Fibroblast of lung (primary cell): ENCODE measurements at regions not wholly inside any gene's neighbourhood (a gene's known extent, or its start where the extent isn't known, plus 50 kb on each side); places are given as distances from the start of the nearest gene placed in this dataset.

Experiments
- DNase-seq, 2 donors: peaks; one replicate each; pipeline versions ENCODE4 v3.0.0 to v3.0.0-alpha.2; 2010; ENCODE audit warnings: low read depth in 2 of 2
- H2AFZ ChIP-seq: 2 replicates; pipeline ENCODE4 v1.5.1; 2012; ENCODE audit warnings: low read length, control low read depth, inconsistent platforms
- H3K27ac ChIP-seq: 2 replicates; pipeline ENCODE4 v1.5.1; 2011; ENCODE audit warnings: low read length, control low read depth; ENCODE audit not compliant: insufficient read depth
- H3K27me3 ChIP-seq: 2 replicates; pipeline ENCODE4 v1.5.1; 2011; ENCODE audit warnings: mild to moderate bottlenecking, low read length; ENCODE audit not compliant: control insufficient read depth, insufficient read depth
- H3K36me3 ChIP-seq: 2 replicates; pipeline ENCODE4 v1.5.1; 2011; ENCODE audit warnings: low read length; ENCODE audit not compliant: control insufficient read depth, insufficient read depth
- H3K4me1 ChIP-seq: 2 replicates; pipeline ENCODE4 v1.5.1; 2011; ENCODE audit warnings: low read length; ENCODE audit not compliant: control insufficient read depth, insufficient read depth; ENCODE audit errors: extremely low read depth
- H3K4me2 ChIP-seq: 2 replicates; pipeline ENCODE4 v1.5.1; 2011; ENCODE audit warnings: low read length, control low read depth; ENCODE audit not compliant: insufficient read depth; ENCODE audit errors: extremely low read depth
- H3K4me3 ChIP-seq, 4 experiments: fragments of 200-600 bp in 1 of 4; sonication (generic) in 1 of 4; replicated peaks in 1 of 4; 2 replicates each; pipeline ENCODE4 v1.5.1; 2011 to 2016; ENCODE audit warnings: low read length in 4 of 4, low read depth in 3 of 4, mild to moderate bottlenecking in 3 of 4, control low read depth in 2 of 4, inconsistent platforms in 1 of 4, mixed read lengths in 1 of 4; ENCODE audit not compliant: insufficient read depth in 1 of 4; ENCODE audit errors: control extremely low read depth in 1 of 4
- H3K79me2 ChIP-seq: 2 replicates; pipeline ENCODE4 v1.5.1; 2012; ENCODE audit warnings: mild to moderate bottlenecking, low read length, inconsistent platforms; ENCODE audit not compliant: control insufficient read depth, insufficient read depth
- H3K9ac ChIP-seq: 2 replicates; pipeline ENCODE4 v1.5.1; 2011; ENCODE audit warnings: mild to moderate bottlenecking, low read length, control low read depth; ENCODE audit not compliant: insufficient read depth
- H3K9me3 ChIP-seq: 2 replicates; pipeline ENCODE4 v1.5.1; 2012; ENCODE audit warnings: low read depth, low read length; ENCODE audit not compliant: control insufficient read depth, insufficient read depth
- H4K20me1 ChIP-seq: 2 replicates; pipeline ENCODE4 v1.5.1; 2011; ENCODE audit warnings: low read length; ENCODE audit not compliant: control insufficient read depth, insufficient read depth; ENCODE audit errors: extremely low read depth
- CTCF ChIP-seq, 2 donors: IDR thresholded peaks in 1 of 2; conservative IDR thresholded peaks in 1 of 2; 1 replicate in 1 of 2; 2 replicates in 1 of 2; pipeline ENCODE4 v1.5.1; 2011 to 2012; ENCODE audit warnings: low read length in 2 of 2, control low read depth in 1 of 2, inconsistent platforms in 1 of 2, low read depth in 1 of 2, mild to moderate bottlenecking in 1 of 2
- EZH2 ChIP-seq: IDR thresholded peaks from 2 replicates; pipeline ENCODE4 v1.5.1; 2012; ENCODE audit warnings: low read length, control low read depth, mild to moderate bottlenecking; ENCODE audit errors: missing control alignments

GRCh38 chr1:65491472-65491871 lies 71.0 kb downstream of the LEPR start:
- Histone ChIP-seq H2AFZ (no peak overlapping the region), H3K27ac (no peak overlapping the region), H3K79me2 (no peaks in the 10 kb centered on the region), H4K20me1 (no peaks in the 10 kb centered on the region), H3K4me1 (peaks cover 2% of the 10 kb centered on the region), H3K9ac (no peak overlapping the region), H3K36me3 (no peaks in the 10 kb centered on the region), H3K4me3 (no peak overlapping the region), H3K27me3 (no peaks in the 10 kb centered on the region), H3K9me3 (no peaks in the 10 kb centered on the region), H3K4me2 (no peak overlapping the region)
- no peak for DNase-seq
- no peak for TF ChIP-seq EZH2
- TF ChIP-seq CTCF (conservative IDR thresholded peaks at IDR 0.05 in 1 of 2, IDR thresholded peaks at IDR 0.05 in 1 of 2; ENCODE audit: low read depth in 1 of 2, low read length in 2 of 2): no peak

- Histone ChIP-seq H3K79me2 (no peaks in the 10 kb centered on the region), H3K4me3 (no peak overlapping the region), H3K9ac (no peak overlapping the region), H3K27me3 (no peaks in the 10 kb centered on the region), H3K27ac (no peak overlapping the region), H4K20me1 (no peaks in the 10 kb centered on the region), H3K4me2 (no peak overlapping the region), H2AFZ (no peak overlapping the region), H3K4me1 (peaks cover 2% of the 10 kb centered on the region), H3K9me3 (no peaks in the 10 kb centered on the region), H3K36me3 (no peaks in the 10 kb centered on the region)
- TF ChIP-seq CTCF (conservative IDR thresholded peaks at IDR 0.05 in 1 of 2, IDR thresholded peaks at IDR 0.05 in 1 of 2; ENCODE audit: low read depth in 1 of 2, low read length in 2 of 2): no peak
- peak in 1 of 2 donors; percentile 49 for DNase-seq
These were observed 73.3 kb downstream of the LEPR start for GRCh38 chr1:65493802-65494201.

GRCh38 chr1:65494671-65495070 lies 74.2 kb downstream of the LEPR start:
- no peak overlapping the region for H2AFZ ChIP-seq
- no peak overlapping the region for H3K4me2 ChIP-seq
- H3K79me2 ChIP-seq: no peaks in the 10 kb centered on the region
- no peak for TF ChIP-seq EZH2
- TF ChIP-seq CTCF (conservative IDR thresholded peaks at IDR 0.05 in 1 of 2, IDR thresholded peaks at IDR 0.05 in 1 of 2; ENCODE audit: low read depth in 1 of 2, low read length in 2 of 2): no peak
- no peak for DNase-seq
- no peaks in the 10 kb centered on the region for H3K27me3 ChIP-seq
- H3K9me3 ChIP-seq: no peaks in the 10 kb centered on the region
- no peak overlapping the region for H3K9ac ChIP-seq
- no peak overlapping the region for H3K4me3 ChIP-seq
- no peaks in the 10 kb centered on the region for H3K36me3 ChIP-seq
- peaks cover 2% of the 10 kb centered on the region for H3K4me1 ChIP-seq
- H3K27ac ChIP-seq: no peak overlapping the region
- no peaks in the 10 kb centered on the region for H4K20me1 ChIP-seq
